ENCODE measurements at regions not wholly inside any gene's neighbourhood (a gene's known extent, or its start where the extent isn't known, plus 50 kb on each side); places are given as distances from the start of the nearest gene placed in this dataset.

DNA sequence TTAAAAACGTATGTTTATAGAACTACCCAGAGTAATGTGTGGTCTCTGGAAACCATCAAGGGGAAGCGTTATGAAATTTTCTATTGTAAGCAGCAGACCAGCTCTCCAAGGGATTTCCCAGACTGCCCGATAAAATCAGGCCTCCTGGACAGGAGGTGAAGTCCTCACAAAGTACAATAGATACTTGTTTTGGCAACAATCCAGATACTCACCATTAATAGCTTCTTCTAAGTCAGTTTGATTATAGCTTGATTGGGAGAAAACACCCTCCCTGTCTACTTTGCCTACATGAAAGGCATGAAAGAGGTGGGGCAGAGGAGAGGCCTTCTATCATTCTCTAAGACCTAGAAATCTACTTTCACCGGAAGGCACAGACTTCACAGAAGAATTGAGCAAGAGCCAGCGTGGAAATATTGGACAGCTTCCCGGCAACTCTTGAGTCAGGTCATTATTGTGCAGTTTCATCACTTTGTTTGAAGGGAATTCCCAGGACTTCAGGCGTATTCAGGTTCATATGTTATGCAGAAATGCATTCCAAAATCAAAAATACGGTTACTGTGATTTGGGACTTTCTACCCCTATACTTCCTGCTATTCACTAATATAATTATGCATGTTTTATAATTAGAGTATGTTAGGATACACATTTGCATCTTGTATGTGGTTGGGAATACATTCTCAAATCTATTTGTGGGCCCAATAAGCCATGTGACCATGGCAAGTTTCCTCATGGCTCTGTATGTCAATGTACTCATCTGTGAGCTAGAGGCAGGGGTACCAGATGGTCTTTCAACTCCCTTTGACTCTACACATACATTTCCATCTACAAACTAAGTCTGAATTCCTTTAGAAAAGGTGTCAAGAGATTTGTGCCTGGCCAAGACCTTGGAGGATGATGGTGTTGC, 103.5 kb downstream of the CD47 start:
- CTCF ChIA-PET, result no interaction called here
- ATAC-seq, result peak; percentile 52
- intact Hi-C loops (cut with micrococcal nuclease), result loop anchor here (5.0 kb wide), 3 partner anchors 145 to 485 kb away; partner anchors contain the start of gene IFT57

DNA sequence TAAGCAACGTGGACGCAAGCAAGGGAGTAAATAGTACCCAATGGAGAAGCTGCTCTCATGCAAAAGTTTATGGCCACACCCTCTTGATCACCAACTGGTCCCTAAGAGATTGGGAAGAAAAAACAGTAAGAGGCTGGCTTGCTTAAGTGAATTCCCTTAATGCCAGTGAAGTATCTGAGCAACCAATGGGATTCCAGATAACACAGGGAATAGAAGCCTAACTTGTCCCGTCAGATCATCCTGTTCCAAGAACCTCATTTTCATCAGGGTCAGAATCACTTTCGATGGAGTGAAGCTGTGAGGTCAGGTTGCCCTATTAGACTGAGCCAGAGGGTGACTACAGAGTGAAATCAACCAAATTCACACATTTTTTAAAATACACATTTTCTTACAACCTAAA, 104.3 kb downstream of the CD47 start:
- POLR2A ChIA-PET (ENCODE audit: unreplicated experiment), result interaction anchor here (0.6 kb wide), 1 partner anchor 485 kb away, joined by 4 read pairs; no protein-coding TSS in a partner anchor
- peaks cover 62% of the 10 kb centered on the region for H3K4me1 ChIP-seq (ENCODE audit: insufficient read depth, low read length)
- H2AFZ ChIP-seq (ENCODE audit: low read length), result peak overlapping the region; percentile 47
- H3K4me2 ChIP-seq (ENCODE audit: low read length), result peak overlapping the region; percentile 45
- no TSS peak for BruUV-seq (replicated peaks)
- CTCF ChIA-PET, result no interaction called here
- DNase-seq, result no peak
- H3K27ac ChIP-seq (ENCODE audit: low read length), result peak overlapping the region; percentile 94
- H4K20me1 ChIP-seq (ENCODE audit: low read length), result no peaks in the 10 kb centered on the region
- no peak overlapping the region for H3K4me3 ChIP-seq (ENCODE audit: low read length)
- TF ChIP-seq, protein P1, sequence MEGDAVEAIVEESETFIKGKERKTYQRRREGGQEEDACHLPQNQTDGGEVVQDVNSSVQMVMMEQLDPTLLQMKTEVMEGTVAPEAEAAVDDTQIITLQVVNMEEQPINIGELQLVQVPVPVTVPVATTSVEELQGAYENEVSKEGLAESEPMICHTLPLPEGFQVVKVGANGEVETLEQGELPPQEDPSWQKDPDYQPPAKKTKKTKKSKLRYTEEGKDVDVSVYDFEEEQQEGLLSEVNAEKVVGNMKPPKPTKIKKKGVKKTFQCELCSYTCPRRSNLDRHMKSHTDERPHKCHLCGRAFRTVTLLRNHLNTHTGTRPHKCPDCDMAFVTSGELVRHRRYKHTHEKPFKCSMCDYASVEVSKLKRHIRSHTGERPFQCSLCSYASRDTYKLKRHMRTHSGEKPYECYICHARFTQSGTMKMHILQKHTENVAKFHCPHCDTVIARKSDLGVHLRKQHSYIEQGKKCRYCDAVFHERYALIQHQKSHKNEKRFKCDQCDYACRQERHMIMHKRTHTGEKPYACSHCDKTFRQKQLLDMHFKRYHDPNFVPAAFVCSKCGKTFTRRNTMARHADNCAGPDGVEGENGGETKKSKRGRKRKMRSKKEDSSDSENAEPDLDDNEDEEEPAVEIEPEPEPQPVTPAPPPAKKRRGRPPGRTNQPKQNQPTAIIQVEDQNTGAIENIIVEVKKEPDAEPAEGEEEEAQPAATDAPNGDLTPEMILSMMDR (conservative IDR thresholded peaks at IDR 0.05; ENCODE audit: low read depth, low read length), result no peak
- TF ChIP-seq EZH2phosphoT487 (IDR thresholded peaks at IDR 0.05; ENCODE audit: borderline replicate concordance, low read length), result no peak
- no peak for TF ChIP-seq EZH2 (IDR thresholded peaks at IDR 0.05; ENCODE audit: low read length, unreplicated experiment)
- no peaks in the 10 kb centered on the region for H3K36me3 ChIP-seq (ENCODE audit: low read depth, low read length)
- no peaks in the 10 kb centered on the region; the same call in 1 of the 2 replicates for H3K9me2 ChIP-seq (replicated peaks; ENCODE audit: low read length)
- H3K79me2 ChIP-seq (ENCODE audit: low read length), result no peaks in the 10 kb centered on the region
- no peak for ATAC-seq
- peak overlapping the region; percentile 26; the same call in 1 of the 2 replicates for H3K9ac ChIP-seq (ENCODE audit: low read length)
- peaks cover 17% of the 10 kb centered on the region for H3F3A ChIP-seq (ENCODE audit: low read length, unreplicated experiment)
- intact Hi-C loops (cut with micrococcal nuclease), result loop anchor here (5.0 kb wide), 3 partner anchors 146 to 486 kb away; partner anchors contain the start of gene IFT57
- H3K9me3 ChIP-seq (ENCODE audit: low read length), result no peaks in the 10 kb centered on the region
- no peaks in the 10 kb centered on the region for H3K27me3 ChIP-seq (ENCODE audit: low read length)

More for the DNA sequence above, 103.5 kb downstream of the CD47 start:
- no peaks in the 10 kb centered on the region for H3K27me3 ChIP-seq (ENCODE audit: low read length)
- H3F3A ChIP-seq (ENCODE audit: low read length, unreplicated experiment), result peaks cover 17% of the 10 kb centered on the region
- peak overlapping the region; percentile 75 for H3K4me2 ChIP-seq (ENCODE audit: low read length)
- peak overlapping the region; percentile 47 for H2AFZ ChIP-seq (ENCODE audit: low read length)
- H3K79me2 ChIP-seq (ENCODE audit: low read length), result no peaks in the 10 kb centered on the region
- H4K20me1 ChIP-seq (ENCODE audit: low read length), result no peaks in the 10 kb centered on the region
- no peak overlapping the region for H3K4me3 ChIP-seq (ENCODE audit: low read length)
- no peaks in the 10 kb centered on the region for H3K36me3 ChIP-seq (ENCODE audit: low read depth, low read length)
- H3K9me2 ChIP-seq (replicated peaks; ENCODE audit: low read length), result no peaks in the 10 kb centered on the region; the same call in 1 of the 2 replicates
- H3K9me3 ChIP-seq (ENCODE audit: low read length), result no peaks in the 10 kb centered on the region
- POLR2A ChIA-PET (ENCODE audit: unreplicated experiment), result interaction anchor here (0.6 kb wide), 1 partner anchor 484 kb away, joined by 4 read pairs; no protein-coding TSS in a partner anchor
- BruUV-seq (replicated peaks), result no TSS peak
- H3K27ac ChIP-seq (ENCODE audit: low read length), result peak overlapping the region; percentile 94
- TF ChIP-seq EZH2phosphoT487 (IDR thresholded peaks at IDR 0.05; ENCODE audit: borderline replicate concordance, low read length) (no peak), EZH2 (IDR thresholded peaks at IDR 0.05; ENCODE audit: low read length, unreplicated experiment) (no peak)
- TF ChIP-seq, protein P1 (conservative IDR thresholded peaks at IDR 0.05; ENCODE audit: low read depth, low read length), result no peak
- DNase-seq, result peak; percentile 98
- peak overlapping the region; percentile 63 for H3K9ac ChIP-seq (ENCODE audit: low read length)
- H3K4me1 ChIP-seq (ENCODE audit: insufficient read depth, low read length), result peaks cover 58% of the 10 kb centered on the region

Data from PC-3 (cell line).